CD4-positive, alpha-beta memory T cell (primary cell): ENCODE measurements at regions not wholly inside any gene's neighbourhood (a gene's known extent, or its start where the extent isn't known, plus 50 kb on each side); places are given as distances from the start of the nearest gene placed in this dataset.
A peak's percentile ranks its signal among the peaks of the same experiment; 100 is the strongest.

ENCODE experiments used
- CTCF ChIA-PET: fragments of 350-600 bp; sonication (Branson Sonifier 250); formaldehyde crosslinking; loops from one replicate; lab custom pipeline; 2021; ENCODE audit warnings: inconsistent platforms; ENCODE audit not compliant: partially characterized antibody; lab: Charles Lee
- POLR2A ChIA-PET: fragments of 350-600 bp; sonication (Branson Sonifier 250); formaldehyde crosslinking; loops from one replicate; lab custom pipeline; 2021; ENCODE audit not compliant: partially characterized antibody; lab: Charles Lee
- DNase-seq, 5 donors: peaks; one replicate each; pipeline versions ENCODE4 v3.0.0 to v3.0.0-alpha.2; 2020 to 2022; ENCODE audit warnings: mixed read lengths in 1 of 5
- H3K27ac ChIP-seq: one replicate; pipeline ENCODE4 v1.7.0; 2013; ENCODE audit warnings: low read depth, low read length
- H3K27me3 ChIP-seq: 2 replicates; pipeline ENCODE4 v1.7.0; 2013; ENCODE audit warnings: mild to moderate bottlenecking, low read length, moderate library complexity; ENCODE audit not compliant: insufficient read depth
- H3K36me3 ChIP-seq: 2 replicates; pipeline ENCODE4 v1.7.0; 2013; ENCODE audit warnings: mild to moderate bottlenecking, low read length, moderate library complexity; ENCODE audit not compliant: insufficient read depth
- H3K4me1 ChIP-seq: 2 replicates; pipeline ENCODE4 v1.7.0; 2013; ENCODE audit warnings: mild to moderate bottlenecking, low read length, moderate library complexity; ENCODE audit not compliant: insufficient read depth
- H3K4me3 ChIP-seq, 2 donors: one replicate each; pipeline ENCODE4 v1.7.0; 2013; ENCODE audit warnings: low read length in 2 of 2, mild to moderate bottlenecking in 1 of 2
- H3K9me3 ChIP-seq, 2 donors: one replicate each; pipeline ENCODE4 v1.7.0; 2013; ENCODE audit warnings: low read length in 2 of 2, control low read depth in 1 of 2; ENCODE audit not compliant: control insufficient read depth in 1 of 2
- H3K27ac Mint-ChIP-seq, 7 donors: one replicate each; pipeline ENCODE4 v1.8.0; 2020 to 2021; ENCODE audit warnings: mixed read lengths in 7 of 7, mild to moderate bottlenecking in 6 of 7, inconsistent platforms in 3 of 7, moderate library complexity in 3 of 7
- H3K27me3 Mint-ChIP-seq, 2 donors: one replicate each; pipeline ENCODE4 v1.8.0; 2020 to 2021; ENCODE audit warnings: mixed read lengths in 2 of 2
- H3K36me3 Mint-ChIP-seq, 2 donors: one replicate each; pipeline ENCODE4 v1.8.0; 2020 to 2021; ENCODE audit warnings: mixed read lengths in 2 of 2, inconsistent platforms in 1 of 2, mild to moderate bottlenecking in 1 of 2
- H3K4me1 Mint-ChIP-seq, 4 donors: one replicate each; pipeline ENCODE4 v1.8.0; 2020 to 2021; ENCODE audit warnings: mixed read lengths in 4 of 4, mild to moderate bottlenecking in 1 of 4
- H3K4me3 Mint-ChIP-seq, 8 donors: one replicate each; pipeline ENCODE4 v1.8.0; 2020 to 2021; ENCODE audit warnings: mixed read lengths in 8 of 8, mild to moderate bottlenecking in 7 of 8, moderate library complexity in 6 of 8, inconsistent platforms in 3 of 8
- H3K9me3 Mint-ChIP-seq, 8 donors: one replicate each; pipeline ENCODE4 v1.8.0; 2020 to 2021; ENCODE audit warnings: mixed read lengths in 8 of 8, mild to moderate bottlenecking in 5 of 8, inconsistent platforms in 3 of 8, moderate library complexity in 1 of 8
- intact Hi-C: fragments of 100-400 bp; cut with micrococcal nuclease; formaldehyde crosslinking; loops from one replicate; pipeline ENCODE4 v1.15.1; 2023

DNA sequence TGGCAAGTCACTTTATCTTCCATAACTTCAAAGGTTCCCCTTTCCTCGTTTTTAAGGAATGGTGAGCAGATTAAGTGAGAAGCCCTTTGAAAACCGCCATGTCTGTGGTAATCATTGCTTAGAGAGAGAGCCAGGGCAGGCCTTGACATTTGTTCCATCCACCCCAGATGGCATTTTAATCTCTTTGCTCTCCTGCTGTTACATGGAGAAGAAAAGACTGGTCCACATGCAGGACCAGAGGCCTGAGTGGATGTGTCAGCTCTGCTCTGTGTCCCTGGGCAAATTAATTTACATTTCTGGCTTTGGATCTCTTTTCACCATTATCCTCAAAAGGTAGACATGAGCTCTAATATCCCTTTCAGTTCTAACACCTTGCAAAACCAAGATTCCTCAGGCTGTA is 157.3 kb upstream of the LPP start:
- Histone ChIP-seq H3K4me3 (no peak overlapping the region), H3K9me3 (no peaks in the 10 kb centered on the region), H3K36me3 (no peaks in the 10 kb centered on the region), H3K4me1 (peaks cover 87% of the 10 kb centered on the region), H3K27me3 (no peaks in the 10 kb centered on the region), H3K27ac (no peak overlapping the region)
- no peaks in the 10 kb centered on the region for H3K27me3 Mint-ChIP-seq
- ChIA-PET CTCF (interaction anchor here (1.2 to 1.3 kb wide), 4 partner anchors 17 to 256 kb away, joined by 3 to 5 read pairs (median 4); partner anchors contain the start of gene BCL6), POLR2A (interaction anchor here (0.6 to 2.2 kb wide), 6 partner anchors 17 to 190 kb away, joined by 3 to 12 read pairs (median 3); no protein-coding TSS in a partner anchor)
- H3K9me3 Mint-ChIP-seq, result no peaks in the 10 kb centered on the region
- H3K27ac Mint-ChIP-seq, result peak overlapping the region in 5 of 7 donors; percentile 7 to 74 (median 36)
- H3K36me3 Mint-ChIP-seq, result no peaks in the 10 kb centered on the region
- H3K4me3 Mint-ChIP-seq, result peak overlapping the region in 2 of 8 donors; percentile 18 to 29
- H3K4me1 Mint-ChIP-seq, result peaks cover 72 to 93% (median 85%) of the 10 kb centered on the region in 4 donors
- DNase-seq, result no peak
- intact Hi-C loops, result loop anchor here (5.0 kb wide), 1 partner anchor 156 kb away; the partner anchor contains the start of gene LPP

DNA sequence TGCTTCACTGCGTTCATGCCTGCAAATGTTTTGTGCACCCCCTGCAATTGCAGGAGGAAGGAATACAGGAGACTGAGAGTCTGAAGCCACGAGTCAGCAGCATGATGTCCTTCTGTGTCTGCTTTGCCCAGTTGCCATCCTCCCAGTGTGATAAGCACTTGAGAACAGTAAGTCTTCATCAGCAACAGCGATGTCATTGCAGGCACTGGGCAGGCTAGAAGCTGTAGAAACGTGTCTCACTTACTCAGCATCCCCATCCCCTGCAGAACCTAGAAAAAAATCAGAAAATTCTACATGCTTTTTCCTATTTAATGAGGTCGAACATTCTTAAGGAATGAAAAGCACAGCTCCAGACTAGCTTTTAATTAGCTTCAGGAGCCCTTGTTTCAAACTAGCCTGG is 156.5 kb upstream of the LPP start:
- H3K9me3 ChIP-seq, result no peaks in the 10 kb centered on the region
- H3K36me3 ChIP-seq, result no peaks in the 10 kb centered on the region
- H3K9me3 Mint-ChIP-seq, result peaks cover 0 to 3% (median 0%) of the 10 kb centered on the region in 8 donors
- H3K4me3 ChIP-seq, result no peak overlapping the region
- no peak overlapping the region for H3K27ac Mint-ChIP-seq
- no peak for DNase-seq
- peaks cover 94% of the 10 kb centered on the region for H3K4me1 ChIP-seq
- ChIA-PET CTCF (interaction anchor here (1.3 kb wide), 1 partner anchor 256 kb away, joined by 4 read pairs; no protein-coding TSS in a partner anchor), POLR2A (interaction anchor here (1.2 to 2.2 kb wide), 4 partner anchors 18 to 252 kb away, joined by 3 to 12 read pairs (median 3); partner anchors contain the start of gene BCL6)
- H3K36me3 Mint-ChIP-seq, result no peaks in the 10 kb centered on the region
- no peak overlapping the region for H3K27ac ChIP-seq
- no peaks in the 10 kb centered on the region for H3K27me3 ChIP-seq
- intact Hi-C loops, result loop anchor here (5.0 kb wide), 1 partner anchor 155 kb away; the partner anchor contains the start of gene LPP
- H3K27me3 Mint-ChIP-seq, result no peaks in the 10 kb centered on the region
- H3K4me1 Mint-ChIP-seq, result peaks cover 74 to 99% (median 89%) of the 10 kb centered on the region in 4 donors
- no peak overlapping the region for H3K4me3 Mint-ChIP-seq

DNA sequence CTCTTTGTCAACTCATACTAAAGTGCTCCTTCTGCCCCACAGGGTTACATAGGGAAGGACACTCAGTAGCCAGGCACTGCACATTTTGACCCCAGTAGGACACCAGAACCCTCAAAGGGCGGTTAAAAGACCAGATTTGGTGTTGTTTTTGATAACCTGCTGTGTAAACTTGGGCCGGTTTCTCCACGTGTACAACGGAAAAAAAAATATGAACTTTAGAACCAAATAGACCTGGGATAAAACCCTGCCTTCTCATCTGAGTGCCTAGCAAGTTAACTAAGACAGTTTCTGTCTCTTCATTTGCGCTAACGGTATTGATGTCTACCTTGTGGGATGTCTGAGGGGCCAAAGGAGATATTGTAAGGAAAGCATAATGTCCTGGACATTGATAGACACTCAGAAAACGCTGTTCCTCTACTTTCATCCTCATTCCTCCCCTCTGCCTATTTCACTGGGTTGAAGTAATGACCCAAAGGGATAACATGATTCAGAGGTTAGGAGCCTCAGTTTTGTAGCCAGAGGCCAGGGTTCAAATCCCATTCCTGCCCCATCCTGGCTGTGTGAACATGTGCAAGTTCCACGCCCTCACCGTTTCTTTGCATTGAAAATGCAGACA is 155.9 kb upstream of the LPP start:
- Mint-ChIP-seq H3K4me1 (peaks cover 75 to 97% (median 88%) of the 10 kb centered on the region in 4 donors), H3K27me3 (no peaks in the 10 kb centered on the region), H3K4me3 (no peak overlapping the region), H3K36me3 (no peaks in the 10 kb centered on the region), H3K27ac (peak overlapping the region in 3 of 7 donors; percentile 37 to 90 (median 74)), H3K9me3 (peaks cover 0 to 3% (median 0%) of the 10 kb centered on the region in 8 donors)
- Histone ChIP-seq H3K36me3 (no peaks in the 10 kb centered on the region), H3K9me3 (no peaks in the 10 kb centered on the region), H3K27ac (no peak overlapping the region), H3K4me1 (peaks cover 91% of the 10 kb centered on the region), H3K27me3 (no peaks in the 10 kb centered on the region), H3K4me3 (no peak overlapping the region)
- ChIA-PET CTCF (interaction anchor here (1.3 to 4.1 kb wide), 3 partner anchors 15 to 257 kb away, joined by 3 to 26 read pairs (median 4); no protein-coding TSS in a partner anchor), POLR2A (interaction anchor here (1.2 to 2.2 kb wide), 2 partner anchors 23 to 253 kb away, joined by 3 to 12 read pairs; partner anchors contain the start of gene BCL6)
- intact Hi-C loops, result loop anchor here (5.0 kb wide), 1 partner anchor 154 kb away; the partner anchor contains the start of gene LPP
- DNase-seq, result no peak

DNA sequence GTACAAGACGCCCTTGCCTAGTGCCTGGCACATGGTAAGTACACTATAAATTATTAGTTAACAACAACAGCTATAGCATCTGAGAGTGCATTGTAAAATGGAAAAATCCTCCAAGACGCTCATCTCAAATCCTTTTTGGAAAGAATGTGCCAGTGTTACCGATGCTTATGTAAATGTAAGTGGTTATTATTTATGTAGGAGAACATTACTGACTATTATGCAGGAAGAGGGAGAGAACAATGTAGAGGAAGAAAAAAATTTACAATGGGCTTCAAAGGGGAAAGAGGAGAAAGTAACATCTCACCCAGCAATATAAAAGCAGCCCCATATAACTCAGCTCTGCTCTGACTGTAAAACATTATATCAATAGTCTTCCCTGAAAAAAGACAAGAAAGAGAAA is 155.3 kb upstream of the LPP start:
- H3K27me3 Mint-ChIP-seq, result no peaks in the 10 kb centered on the region

DNA sequence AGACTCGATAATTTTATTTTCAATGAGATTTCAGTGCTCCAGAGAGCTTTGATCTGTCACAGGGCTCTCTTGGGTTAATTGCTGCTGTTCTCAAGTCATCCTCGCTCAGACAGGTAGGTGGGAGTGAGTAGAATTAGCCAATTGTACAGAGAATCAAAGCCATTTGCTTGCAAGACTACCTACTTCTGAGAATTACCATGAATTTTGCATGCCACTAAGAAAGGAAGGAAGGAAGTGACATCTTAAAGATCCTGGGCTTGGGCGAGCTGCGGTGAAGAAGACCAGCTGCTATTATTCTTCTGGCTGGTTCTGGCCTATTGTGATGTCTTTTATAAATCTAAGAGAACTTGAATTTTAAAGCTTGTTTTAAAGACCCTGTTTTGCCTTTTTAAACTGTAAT is 154.1 kb upstream of the LPP start:
- H3K27me3 ChIP-seq, result no peaks in the 10 kb centered on the region
- peaks cover 74% of the 10 kb centered on the region for H3K4me1 ChIP-seq
- intact Hi-C loops, result loop anchor here (5.0 kb wide), 1 partner anchor 152 kb away; the partner anchor contains the start of gene LPP
- peak; percentile 61 to 80 (median 73) for DNase-seq
- peak overlapping the region in 1 of 2 donors; percentile 28 for H3K4me3 ChIP-seq
- CTCF ChIA-PET, result interaction anchor here (1.0 to 4.1 kb wide), 7 partner anchors 21 to 259 kb away, joined by 3 to 26 read pairs (median 4); no protein-coding TSS in a partner anchor
- no peaks in the 10 kb centered on the region for H3K27me3 Mint-ChIP-seq
- peaks cover 65 to 89% (median 74%) of the 10 kb centered on the region in 4 donors for H3K4me1 Mint-ChIP-seq
- H3K27ac Mint-ChIP-seq, result peak overlapping the region; percentile 89 to 97 (median 94)
- no peaks in the 10 kb centered on the region for H3K9me3 ChIP-seq
- no peaks in the 10 kb centered on the region for H3K36me3 ChIP-seq
- peaks cover 0 to 3% (median 0%) of the 10 kb centered on the region in 8 donors for H3K9me3 Mint-ChIP-seq
- peak overlapping the region; percentile 67 to 86 (median 81) for H3K4me3 Mint-ChIP-seq
- POLR2A ChIA-PET, result interaction anchor here (0.6 to 2.6 kb wide), 12 partner anchors 9 to 254 kb away, joined by 3 to 15 read pairs (median 3); partner anchors contain the start of gene BCL6
- H3K36me3 Mint-ChIP-seq, result no peaks in the 10 kb centered on the region
- H3K27ac ChIP-seq, result peak overlapping the region; percentile 41

More for the DNA sequence above, 155.3 kb upstream of the LPP start:
- Mint-ChIP-seq H3K36me3 (no peaks in the 10 kb centered on the region), H3K9me3 (peaks cover 0 to 3% (median 0%) of the 10 kb centered on the region in 8 donors), H3K27ac (peak overlapping the region; percentile 69 to 95 (median 81)), H3K4me1 (peaks cover 77 to 99% (median 86%) of the 10 kb centered on the region in 4 donors), H3K4me3 (peak overlapping the region in 4 of 8 donors; percentile 18 to 61 (median 40))
- H3K27ac ChIP-seq, result no peak overlapping the region
- H3K4me1 ChIP-seq, result peaks cover 86% of the 10 kb centered on the region
- POLR2A ChIA-PET, result no interaction called here
- H3K27me3 ChIP-seq, result no peaks in the 10 kb centered on the region
- no peak overlapping the region for H3K4me3 ChIP-seq
- DNase-seq, result no peak
- H3K36me3 ChIP-seq, result no peaks in the 10 kb centered on the region
- CTCF ChIA-PET, result interaction anchor here (1.4 to 4.1 kb wide), 2 partner anchors 16 to 24 kb away, joined by 3 to 26 read pairs; no protein-coding TSS in a partner anchor
- H3K9me3 ChIP-seq, result no peaks in the 10 kb centered on the region
- intact Hi-C loops, result loop anchor here (5.0 kb wide), 1 partner anchor 154 kb away; the partner anchor contains the start of gene LPP

DNA sequence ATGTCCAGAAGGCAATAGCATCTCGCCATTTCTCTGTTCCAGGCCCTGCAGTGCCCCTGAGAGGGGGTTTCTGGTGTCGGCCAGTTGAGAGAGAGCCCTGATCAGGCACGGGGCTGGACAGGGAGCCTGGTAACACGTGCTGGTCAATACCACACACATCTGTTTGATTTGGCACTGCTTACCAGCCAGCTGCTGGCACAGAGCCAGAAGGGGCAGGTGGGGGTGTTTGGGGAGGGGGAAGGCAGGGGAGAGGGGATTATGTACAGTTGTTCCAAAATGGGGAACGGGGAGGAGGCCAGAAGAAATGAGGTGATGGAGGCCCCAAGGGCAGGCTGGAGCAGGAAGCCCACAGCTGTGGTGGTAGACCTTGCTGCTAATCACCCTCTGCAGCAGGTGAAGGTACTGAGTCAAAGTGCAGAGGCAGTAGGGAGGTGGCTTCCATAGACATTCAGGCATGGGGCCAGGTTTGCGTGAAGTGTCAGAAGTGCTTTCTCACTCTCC is 153.5 kb upstream of the LPP start:
- DNase-seq, result peak in 2 of 5 donors; percentile 13 to 41
- peak overlapping the region; percentile 41 for H3K27ac ChIP-seq
- intact Hi-C loops, result no loop called here
- no peaks in the 10 kb centered on the region for H3K36me3 ChIP-seq
- Mint-ChIP-seq H3K9me3 (peaks cover 0 to 3% (median 0%) of the 10 kb centered on the region in 8 donors), H3K4me3 (peak overlapping the region; percentile 67 to 86 (median 81)), H3K27ac (peak overlapping the region; percentile 89 to 97 (median 94)), H3K27me3 (no peaks in the 10 kb centered on the region), H3K36me3 (no peaks in the 10 kb centered on the region), H3K4me1 (peaks cover 59 to 83% (median 68%) of the 10 kb centered on the region in 4 donors)
- ChIA-PET CTCF (interaction anchor here (1.0 to 4.1 kb wide), 8 partner anchors 21 to 1042 kb away, joined by 3 to 26 read pairs (median 4); no protein-coding TSS in a partner anchor), POLR2A (interaction anchor here (0.7 to 2.6 kb wide), 12 partner anchors 9 to 255 kb away, joined by 3 to 15 read pairs (median 3); partner anchors contain the start of gene BCL6)
- H3K9me3 ChIP-seq, result no peaks in the 10 kb centered on the region
- H3K4me1 ChIP-seq, result peaks cover 68% of the 10 kb centered on the region
- H3K4me3 ChIP-seq, result no peak overlapping the region
- no peaks in the 10 kb centered on the region for H3K27me3 ChIP-seq
